ENCODE measurements at regions not wholly inside any gene's neighbourhood (a gene's known extent, or its start where the extent isn't known, plus 50 kb on each side); places are given as distances from the start of the nearest gene placed in this dataset.

DNA sequence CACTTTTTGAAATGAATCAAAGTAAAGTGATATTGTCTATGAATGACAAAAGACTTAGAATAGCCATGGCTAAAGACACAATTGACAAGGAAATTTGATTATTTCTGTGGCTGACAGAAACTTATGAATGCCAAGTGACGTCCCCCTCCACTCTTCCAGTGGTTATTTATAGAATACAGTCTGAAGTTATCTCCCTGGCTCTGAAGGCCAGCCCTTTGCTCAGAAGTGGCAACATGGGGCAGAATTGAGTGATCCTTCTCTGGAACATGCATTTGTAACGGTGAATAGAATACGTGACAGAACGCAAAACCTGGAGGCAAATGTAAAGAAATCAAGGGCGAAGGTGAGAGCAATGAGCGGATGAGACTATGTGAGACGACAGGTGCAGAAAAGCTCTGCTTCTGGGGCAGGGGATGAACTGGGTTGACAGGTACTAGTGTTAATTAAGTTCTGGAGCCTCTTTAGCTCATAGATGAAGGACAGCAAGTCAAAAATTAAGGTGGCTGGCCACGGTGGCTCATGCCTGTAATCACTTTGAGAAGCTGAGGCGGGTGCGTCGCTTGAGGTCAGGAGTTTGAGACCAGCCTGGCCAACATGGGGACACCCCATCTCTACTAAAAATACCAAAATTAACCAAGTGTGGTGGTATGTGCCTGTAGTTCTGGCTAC is 585.7 kb upstream of the B3GAT1 start:
- no peak for TF ChIP-seq POLR2A (IDR thresholded peaks at IDR 0.05)
- TF ChIP-seq, protein P1, sequence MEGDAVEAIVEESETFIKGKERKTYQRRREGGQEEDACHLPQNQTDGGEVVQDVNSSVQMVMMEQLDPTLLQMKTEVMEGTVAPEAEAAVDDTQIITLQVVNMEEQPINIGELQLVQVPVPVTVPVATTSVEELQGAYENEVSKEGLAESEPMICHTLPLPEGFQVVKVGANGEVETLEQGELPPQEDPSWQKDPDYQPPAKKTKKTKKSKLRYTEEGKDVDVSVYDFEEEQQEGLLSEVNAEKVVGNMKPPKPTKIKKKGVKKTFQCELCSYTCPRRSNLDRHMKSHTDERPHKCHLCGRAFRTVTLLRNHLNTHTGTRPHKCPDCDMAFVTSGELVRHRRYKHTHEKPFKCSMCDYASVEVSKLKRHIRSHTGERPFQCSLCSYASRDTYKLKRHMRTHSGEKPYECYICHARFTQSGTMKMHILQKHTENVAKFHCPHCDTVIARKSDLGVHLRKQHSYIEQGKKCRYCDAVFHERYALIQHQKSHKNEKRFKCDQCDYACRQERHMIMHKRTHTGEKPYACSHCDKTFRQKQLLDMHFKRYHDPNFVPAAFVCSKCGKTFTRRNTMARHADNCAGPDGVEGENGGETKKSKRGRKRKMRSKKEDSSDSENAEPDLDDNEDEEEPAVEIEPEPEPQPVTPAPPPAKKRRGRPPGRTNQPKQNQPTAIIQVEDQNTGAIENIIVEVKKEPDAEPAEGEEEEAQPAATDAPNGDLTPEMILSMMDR (IDR thresholded peaks at IDR 0.05) = no peak

Measured in body of pancreas (tissue), 4 donors.